HG02943 (cell line): ENCODE measurements at regions not wholly inside any gene's neighbourhood (a gene's known extent, or its start where the extent isn't known, plus 50 kb on each side); places are given as distances from the start of the nearest gene placed in this dataset.
"Not testable (repeated sequence)": the region's sequence is repeated elsewhere in the genome, so short reads cannot be mapped to it uniquely, and the experiment has no call there.

ENCODE experiments used
- ATAC-seq: cut with Tn5 transposase; IDR thresholded peaks from one replicate; pipeline ENCODE4 v1.9.1; 2021; ENCODE audit warnings: mild to moderate bottlenecking, low read depth, moderate library complexity; ENCODE audit not compliant: unreplicated experiment

DNA sequence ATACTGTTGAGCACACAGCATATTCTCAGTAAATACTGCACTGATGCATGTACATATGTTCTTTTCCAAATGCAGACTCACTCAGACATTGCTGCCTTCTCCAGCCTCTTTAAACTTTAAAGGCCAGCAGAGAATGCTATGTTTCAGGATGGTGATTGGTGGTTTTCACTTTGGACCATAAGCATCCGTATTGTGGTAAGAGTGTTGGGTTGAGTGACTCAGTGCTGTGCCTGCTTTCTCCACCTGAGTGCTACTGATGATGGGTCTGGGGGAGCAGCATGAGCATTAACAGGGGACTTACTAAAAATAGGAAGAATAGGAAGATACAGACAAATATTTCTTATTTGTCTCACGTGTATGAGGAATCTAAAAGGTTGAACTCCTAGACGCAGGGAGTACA lies 56.3 kb upstream of the ZNF92 start:
- ATAC-seq: no peak

DNA sequence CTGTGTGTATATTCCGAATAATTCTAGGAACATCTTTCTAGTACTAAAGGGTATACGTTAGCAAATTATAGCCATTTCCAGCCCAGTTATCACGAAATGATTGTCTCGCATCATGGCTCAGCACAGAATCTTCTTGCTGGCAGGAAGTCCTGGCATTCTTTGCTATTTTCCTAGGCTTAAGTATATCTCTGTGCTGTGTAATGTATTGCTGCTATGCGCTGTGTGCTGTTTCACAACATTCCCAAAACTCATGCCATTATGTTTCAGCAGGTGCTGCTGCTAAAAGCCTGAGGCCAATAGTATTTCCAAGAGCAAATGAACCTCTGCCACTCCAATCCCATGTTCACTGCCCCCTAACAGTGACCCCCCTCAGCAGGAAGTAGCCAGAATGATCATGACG lies 62.9 kb upstream of the ZNF92 start:
- no peak for ATAC-seq

DNA sequence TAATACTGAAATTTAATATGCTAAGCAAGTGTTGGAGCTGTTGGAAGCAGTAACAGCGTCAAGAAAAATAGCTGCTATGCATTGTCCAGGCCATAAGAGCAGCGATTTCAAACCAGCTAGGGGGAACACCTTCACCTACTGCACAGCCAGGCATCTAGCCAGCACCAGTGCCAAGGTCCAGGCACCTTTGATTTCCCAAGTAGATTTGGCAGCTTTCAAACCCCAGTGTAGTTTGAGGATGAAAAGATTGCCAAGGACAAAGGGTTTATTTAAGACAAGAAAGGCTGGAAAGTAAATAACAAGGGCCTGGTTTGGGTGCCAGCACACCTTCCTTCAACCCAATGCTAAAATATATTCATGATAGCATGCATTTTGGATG lies 65.4 kb upstream of the ZNF92 start:
- no peak for ATAC-seq

DNA sequence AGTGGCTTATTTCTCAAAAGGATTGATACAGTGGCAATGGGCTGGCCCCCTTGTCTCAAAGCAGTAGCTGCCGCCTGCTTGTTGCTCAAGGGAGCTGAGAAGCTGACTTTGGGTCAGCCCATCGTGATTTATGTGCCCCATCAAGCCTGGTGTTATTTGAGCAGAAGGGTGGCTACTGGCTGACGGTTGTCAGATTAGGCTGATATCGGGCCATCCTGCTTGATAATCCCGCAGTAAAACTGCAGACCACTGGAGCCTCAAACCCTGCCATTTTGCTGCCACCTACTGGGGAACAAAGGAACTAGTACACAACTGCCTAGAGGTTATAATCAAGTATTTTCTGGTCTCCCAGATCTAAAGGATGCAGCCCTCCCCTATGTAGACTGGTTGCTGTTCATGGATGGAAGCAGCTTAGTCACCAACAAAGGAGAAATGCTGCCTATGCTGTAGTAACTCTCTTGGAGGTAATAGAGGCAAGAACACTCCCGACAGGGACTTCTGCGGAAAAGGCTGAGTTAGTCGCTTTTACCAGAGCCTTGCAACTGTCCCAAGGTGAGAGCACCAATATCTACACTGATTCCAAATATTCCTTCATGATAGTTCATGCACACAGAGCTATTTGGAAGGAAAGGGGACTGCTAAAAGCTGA lies 65.9 kb upstream of the ZNF92 start:
- ATAC-seq: peak; percentile 59

DNA sequence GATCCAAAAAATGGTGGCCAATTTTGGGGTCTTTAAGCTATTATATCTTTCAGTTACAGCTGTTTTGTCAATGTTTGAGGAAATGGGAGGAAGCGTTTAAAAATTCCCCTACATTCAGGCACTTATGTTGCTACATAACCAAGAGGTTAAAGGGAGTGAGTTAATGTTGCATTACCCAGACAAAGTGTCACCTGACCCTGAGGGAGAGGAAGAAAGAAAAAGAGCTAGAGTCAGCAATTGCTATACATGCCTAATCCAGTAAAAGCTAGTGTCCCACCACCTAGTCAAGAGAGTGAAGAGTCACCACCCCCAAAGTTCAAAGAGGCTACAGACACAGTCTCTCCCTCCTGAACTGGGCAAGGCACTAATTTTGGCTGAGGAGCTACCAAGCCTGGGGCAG lies 69.5 kb upstream of the ZNF92 start:
- no peak for ATAC-seq

GRCh38 chr7:65302883-65303282 lies 70.8 kb upstream of the ZNF92 start:
- no peak for ATAC-seq

GRCh38 chr7:65301007-65301406 lies 72.6 kb upstream of the ZNF92 start:
- no peak for ATAC-seq

DNA sequence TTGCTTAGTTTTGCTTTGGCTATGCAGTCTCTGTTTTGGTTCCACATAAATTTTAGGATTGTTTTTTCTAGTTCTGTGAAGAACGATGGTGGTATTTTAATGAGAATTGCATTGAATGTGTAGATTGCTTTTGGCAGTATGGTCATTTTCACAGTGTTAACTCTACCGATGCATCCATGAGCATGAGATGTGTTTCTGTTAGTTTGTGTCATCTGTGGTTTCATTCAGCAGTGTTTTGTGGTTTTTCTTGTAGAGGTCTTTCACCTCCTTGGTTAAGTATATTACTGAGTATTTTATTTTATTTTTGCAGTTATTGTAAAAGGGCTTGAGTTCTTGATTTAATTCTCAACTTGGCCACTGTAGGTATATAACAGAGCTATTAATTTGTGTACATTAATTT lies 78.2 kb upstream of the ZNF92 start:
- ATAC-seq: no peak

DNA sequence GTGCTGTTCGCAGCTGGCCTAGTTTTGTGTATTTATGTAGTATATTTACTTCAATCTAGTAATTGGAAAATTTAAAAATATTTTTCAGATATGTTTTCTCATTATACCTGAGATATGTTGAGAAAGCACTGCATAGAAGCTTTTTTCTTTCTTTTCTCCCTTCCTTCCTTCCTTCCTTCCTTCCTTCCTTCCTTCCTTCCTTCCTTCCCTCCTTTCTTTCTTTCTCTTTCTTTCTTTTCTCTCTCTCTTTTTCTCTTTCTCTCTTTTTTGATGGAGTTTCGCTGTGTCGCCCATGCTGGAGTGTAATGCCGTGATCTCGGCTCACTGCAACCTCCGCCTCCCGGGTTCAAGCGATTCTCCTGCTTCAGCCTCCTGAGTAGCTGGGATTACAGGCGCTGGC lies 83.3 kb upstream of the ZNF92 start:
- ATAC-seq: not testable (repeated sequence)

DNA sequence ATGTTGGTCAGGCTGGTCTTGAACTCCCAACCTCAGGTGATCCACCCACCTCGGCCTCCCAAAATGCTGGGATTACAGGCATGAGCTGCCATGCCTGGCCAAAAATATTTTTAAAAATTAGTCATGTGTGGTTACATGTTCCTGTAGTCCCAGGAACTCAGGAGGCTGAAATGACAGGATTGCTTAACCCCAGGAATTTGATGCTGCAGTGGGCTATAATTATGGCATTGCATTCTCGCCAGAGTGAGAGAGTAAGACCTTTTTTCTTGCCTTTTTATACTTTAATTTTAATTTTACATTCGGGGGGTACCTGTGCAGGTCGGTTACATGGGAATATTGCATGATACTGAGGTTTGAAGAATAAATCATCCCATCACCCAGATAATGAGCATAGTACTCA lies 86.6 kb upstream of the ZNF92 start:
- ATAC-seq: no peak

- ATAC-seq: no peak
Observed at GRCh38 chr7:65285906-65286864, 87.5 kb upstream of the ZNF92 start.

- ATAC-seq: not testable (repeated sequence)
Observed at GRCh38 chr7:65285241-65285640, 88.4 kb upstream of the ZNF92 start.

GRCh38 chr7:65279795-65280194 lies 93.9 kb upstream of the ZNF92 start:
- ATAC-seq: no peak

GRCh38 chr7:65276822-65277221 lies 96.8 kb upstream of the ZNF92 start:
- no peak for ATAC-seq

DNA sequence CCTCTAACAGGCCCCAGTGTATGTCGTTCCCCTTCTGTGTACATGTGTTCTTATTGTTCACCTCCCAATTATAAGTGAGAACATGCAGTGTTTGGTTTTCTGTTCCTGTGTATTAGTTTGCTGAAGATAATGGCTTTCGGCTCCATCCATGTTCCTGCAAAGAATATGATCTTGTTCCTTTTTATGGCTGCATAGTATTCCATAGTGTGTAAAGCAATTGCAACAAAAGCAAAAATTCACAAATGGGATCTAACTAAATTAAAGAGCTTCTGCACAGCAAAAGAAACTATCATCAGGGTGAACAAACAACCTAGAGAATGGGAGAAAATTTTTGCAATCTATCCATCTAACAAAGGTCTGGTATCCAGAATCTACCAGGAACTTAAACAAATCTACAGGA lies 102.2 kb upstream of the ZNF92 start:
- ATAC-seq: not testable (repeated sequence)

- ATAC-seq: peak; percentile 96
Observed at GRCh38 chr7:65269150-65269856, 104.4 kb upstream of the ZNF92 start.

- ATAC-seq: no peak
Observed at GRCh38 chr7:65268782-65269149, 104.9 kb upstream of the ZNF92 start.

GRCh38 chr7:65265933-65266519 lies 107.6 kb upstream of the ZNF92 start:
- no peak for ATAC-seq

DNA sequence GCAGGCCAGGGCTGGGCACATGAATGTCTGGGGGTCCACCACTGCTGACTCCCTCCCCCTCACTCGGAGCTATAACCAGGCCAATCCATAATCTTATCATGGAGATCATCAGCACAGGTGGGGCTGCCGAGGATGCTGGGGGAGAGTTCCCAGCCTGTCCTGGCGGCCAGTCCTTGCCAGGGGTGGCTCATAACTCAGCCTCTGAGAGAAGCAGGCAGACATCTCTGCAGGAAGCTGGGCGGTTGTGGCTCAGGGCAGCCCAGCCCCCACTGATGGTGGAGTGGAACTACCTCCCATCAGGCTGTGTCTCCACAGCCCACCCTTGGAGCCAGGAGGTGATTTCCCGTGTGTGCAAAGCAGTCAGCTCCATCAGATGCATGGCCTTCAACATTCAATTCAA lies 109.4 kb upstream of the ZNF92 start:
- no peak for ATAC-seq

GRCh38 chr7:65260673-65261072 lies 113.0 kb upstream of the ZNF92 start:
- ATAC-seq: not testable (repeated sequence)
